Mesothelial cell of epicardium (in vitro differentiated cells): ENCODE measurements at regions not wholly inside any gene's neighbourhood (a gene's known extent, or its start where the extent isn't known, plus 50 kb on each side); places are given as distances from the start of the nearest gene placed in this dataset.

Experiments
- DNase-seq, 2 experiments: peaks; one replicate each; pipeline ENCODE4 v3.0.0; 2021; ENCODE audit warnings: low spot score in 2 of 2; ENCODE audit not compliant: unreplicated experiment in 2 of 2
- H3K27ac Mint-ChIP-seq: 2 replicates; pipeline ENCODE4 v1.8.0; 2021; ENCODE audit warnings: mixed read lengths
- H3K27me3 Mint-ChIP-seq: 2 replicates; pipeline ENCODE4 v1.8.0; 2021; ENCODE audit warnings: low read depth, mixed read lengths
- H3K36me3 Mint-ChIP-seq: 2 replicates; pipeline ENCODE4 v1.8.0; 2021; ENCODE audit warnings: mixed read lengths
- H3K4me1 Mint-ChIP-seq: 2 replicates; pipeline ENCODE4 v1.8.0; 2021; ENCODE audit warnings: mixed read lengths
- H3K4me3 Mint-ChIP-seq: 2 replicates; pipeline ENCODE4 v1.8.0; 2021; ENCODE audit warnings: mild to moderate bottlenecking, moderate library complexity, mixed read lengths
- H3K9me3 Mint-ChIP-seq: 2 replicates; pipeline ENCODE4 v1.8.0; 2021; ENCODE audit warnings: mixed read lengths
- TF ChIP-seq, protein P1 (sequence below): fragments of 200-600 bp; sonication (generic); IDR thresholded peaks from one replicate; pipeline ENCODE4 v1.5.0; 2021; ENCODE audit warnings: antibody characterized with exemption; ENCODE audit not compliant: unreplicated experiment

DNA sequence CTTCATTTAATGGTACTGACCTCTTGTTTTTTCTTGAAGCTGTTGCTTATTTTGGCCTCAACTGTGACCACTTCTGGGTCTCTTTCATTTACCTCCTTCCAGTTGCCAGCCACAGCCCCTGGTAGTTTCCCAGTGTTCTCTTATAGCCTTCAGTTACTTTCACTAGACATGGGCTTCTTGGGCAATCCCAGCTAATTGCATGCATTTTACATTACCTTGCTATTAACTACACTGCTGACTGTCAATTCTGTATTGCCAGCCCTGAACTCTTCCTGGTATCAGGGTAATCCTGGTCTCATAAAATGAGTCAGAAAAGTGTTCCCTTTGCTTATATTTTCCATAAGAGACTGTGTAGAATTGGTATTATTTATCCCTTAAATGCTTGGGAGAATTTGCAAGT is 195.8 kb upstream of the LARGE1 start:
- Mint-ChIP-seq H3K4me1 (no peaks in the 10 kb centered on the region), H3K27me3 (peaks cover 7% of the 10 kb centered on the region), H3K4me3 (no peak overlapping the region), H3K9me3 (peaks cover 5% of the 10 kb centered on the region), H3K36me3 (no peaks in the 10 kb centered on the region), H3K27ac (no peak overlapping the region)
- no peak for DNase-seq
- TF ChIP-seq, protein P1, sequence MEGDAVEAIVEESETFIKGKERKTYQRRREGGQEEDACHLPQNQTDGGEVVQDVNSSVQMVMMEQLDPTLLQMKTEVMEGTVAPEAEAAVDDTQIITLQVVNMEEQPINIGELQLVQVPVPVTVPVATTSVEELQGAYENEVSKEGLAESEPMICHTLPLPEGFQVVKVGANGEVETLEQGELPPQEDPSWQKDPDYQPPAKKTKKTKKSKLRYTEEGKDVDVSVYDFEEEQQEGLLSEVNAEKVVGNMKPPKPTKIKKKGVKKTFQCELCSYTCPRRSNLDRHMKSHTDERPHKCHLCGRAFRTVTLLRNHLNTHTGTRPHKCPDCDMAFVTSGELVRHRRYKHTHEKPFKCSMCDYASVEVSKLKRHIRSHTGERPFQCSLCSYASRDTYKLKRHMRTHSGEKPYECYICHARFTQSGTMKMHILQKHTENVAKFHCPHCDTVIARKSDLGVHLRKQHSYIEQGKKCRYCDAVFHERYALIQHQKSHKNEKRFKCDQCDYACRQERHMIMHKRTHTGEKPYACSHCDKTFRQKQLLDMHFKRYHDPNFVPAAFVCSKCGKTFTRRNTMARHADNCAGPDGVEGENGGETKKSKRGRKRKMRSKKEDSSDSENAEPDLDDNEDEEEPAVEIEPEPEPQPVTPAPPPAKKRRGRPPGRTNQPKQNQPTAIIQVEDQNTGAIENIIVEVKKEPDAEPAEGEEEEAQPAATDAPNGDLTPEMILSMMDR: no peak

DNA sequence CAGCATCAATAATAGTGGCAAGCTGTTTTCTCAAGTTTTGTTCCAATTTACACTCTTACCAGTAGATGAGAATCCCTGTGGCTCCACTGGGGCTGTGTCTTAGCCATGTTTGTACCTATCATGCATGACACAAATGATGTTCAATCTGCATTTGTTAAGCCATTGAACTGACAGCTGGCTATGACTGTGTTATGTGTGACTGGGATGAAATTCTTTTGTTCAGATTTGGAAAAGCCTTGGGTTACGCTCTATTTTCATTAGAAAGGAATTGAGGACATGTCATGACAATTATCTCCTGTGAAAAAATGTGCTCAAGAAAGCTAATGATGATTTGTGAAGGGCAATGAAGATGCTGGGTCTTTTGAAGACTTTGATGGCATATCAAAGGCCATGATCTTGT is 201.8 kb upstream of the LARGE1 start:
- no peak overlapping the region for H3K27ac Mint-ChIP-seq

DNA sequence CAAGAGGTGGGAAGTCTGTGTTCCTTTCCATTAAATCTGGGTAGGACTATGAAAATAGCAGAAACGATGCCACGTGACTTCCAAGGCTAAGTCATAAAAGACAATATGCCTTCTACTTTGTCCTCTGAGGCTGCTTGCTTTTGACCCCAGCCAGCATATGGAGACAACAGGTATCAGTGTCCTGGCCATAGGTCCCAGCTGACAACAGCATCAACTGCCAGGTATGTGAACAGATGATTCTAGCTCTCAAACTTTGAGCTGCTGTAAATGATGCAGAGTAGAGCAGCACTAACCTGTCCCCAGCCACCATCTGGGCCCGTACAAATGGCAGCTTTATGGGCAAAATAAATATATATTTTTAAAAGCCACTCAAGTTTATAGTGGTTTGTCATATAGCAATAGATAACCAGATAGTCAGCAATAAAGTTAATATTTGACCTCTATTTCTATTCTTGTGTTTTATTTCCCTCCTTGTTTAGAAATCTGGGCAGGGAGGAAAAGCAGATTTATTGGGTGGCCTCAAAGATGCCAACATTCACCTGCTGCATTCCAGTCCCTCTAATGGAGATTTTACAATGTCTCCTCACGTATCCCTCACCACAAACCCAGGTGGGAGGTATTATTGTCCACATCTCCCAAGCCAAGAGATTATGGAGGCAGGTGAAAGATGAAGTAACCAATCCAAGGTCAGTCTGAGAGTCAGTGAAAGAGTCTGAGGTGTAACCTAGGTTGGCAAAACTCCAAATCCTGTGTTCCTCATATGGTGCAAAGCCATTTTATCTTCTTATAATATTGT is 209.6 kb upstream of the LARGE1 start:
- DNase-seq: no peak
- no peak overlapping the region for H3K4me3 Mint-ChIP-seq
- peaks cover 30% of the 10 kb centered on the region for H3K27me3 Mint-ChIP-seq
- H3K36me3 Mint-ChIP-seq: no peaks in the 10 kb centered on the region
- TF ChIP-seq, protein P1: no peak
- H3K9me3 Mint-ChIP-seq: no peaks in the 10 kb centered on the region
- no peaks in the 10 kb centered on the region for H3K4me1 Mint-ChIP-seq
- no peak overlapping the region for H3K27ac Mint-ChIP-seq

More for the DNA sequence above, 201.8 kb upstream of the LARGE1 start:
- Mint-ChIP-seq H3K4me3 (no peak overlapping the region), H3K4me1 (no peaks in the 10 kb centered on the region), H3K36me3 (no peaks in the 10 kb centered on the region), H3K9me3 (peaks cover 5% of the 10 kb centered on the region), H3K27me3 (peaks cover 10% of the 10 kb centered on the region)
- TF ChIP-seq, protein P1: no peak
- DNase-seq: no peak

DNA sequence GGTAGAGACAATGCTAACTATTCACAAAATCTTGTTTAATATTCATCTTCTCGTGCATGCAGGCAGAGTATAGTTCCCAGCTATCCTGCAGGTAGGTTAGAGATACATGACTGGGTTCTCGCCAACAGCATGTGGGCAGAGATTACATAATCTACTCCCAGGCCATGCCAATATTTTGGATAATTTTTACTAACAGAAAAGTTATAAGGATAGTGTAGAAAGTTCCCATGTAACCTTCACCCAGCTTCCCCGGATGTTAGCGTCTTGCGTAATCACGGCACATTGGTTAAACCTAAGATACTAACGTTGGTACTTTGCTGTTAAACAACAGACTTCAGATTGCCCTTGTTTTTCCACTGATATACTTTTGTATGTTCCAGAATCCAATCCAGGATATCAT is 215.5 kb upstream of the LARGE1 start:
- no peak for DNase-seq
- H3K9me3 Mint-ChIP-seq: no peaks in the 10 kb centered on the region
- H3K4me1 Mint-ChIP-seq: no peaks in the 10 kb centered on the region
- H3K4me3 Mint-ChIP-seq: no peak overlapping the region
- H3K27ac Mint-ChIP-seq: no peak overlapping the region
- no peaks in the 10 kb centered on the region for H3K36me3 Mint-ChIP-seq
- H3K27me3 Mint-ChIP-seq: peaks cover 13% of the 10 kb centered on the region
- TF ChIP-seq, protein P1: no peak

DNA sequence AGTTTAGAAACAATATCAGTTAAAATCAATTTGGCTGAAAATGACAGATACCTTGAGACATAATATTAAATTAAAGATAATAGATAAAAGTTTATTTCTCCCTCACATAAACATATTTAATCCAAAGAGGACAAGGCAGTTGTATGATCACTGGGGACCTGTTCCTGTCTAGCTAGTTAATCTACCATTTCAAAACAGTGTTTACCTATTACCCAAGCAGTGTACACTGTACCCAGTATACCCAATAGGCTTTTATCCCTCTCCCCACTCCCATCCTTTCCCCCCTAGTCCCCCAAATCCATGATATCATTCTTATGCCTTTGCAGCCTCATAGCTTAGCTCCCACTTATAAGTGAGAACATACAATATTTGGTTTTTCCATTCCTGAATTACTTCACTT is 229.7 kb upstream of the LARGE1 start:
- Mint-ChIP-seq H3K27me3 (peaks cover 1% of the 10 kb centered on the region), H3K27ac (no peak overlapping the region), H3K36me3 (no peaks in the 10 kb centered on the region), H3K9me3 (peaks cover 25% of the 10 kb centered on the region), H3K4me1 (no peaks in the 10 kb centered on the region), H3K4me3 (no peak overlapping the region)
- no peak for DNase-seq
- TF ChIP-seq, protein P1: no peak

DNA sequence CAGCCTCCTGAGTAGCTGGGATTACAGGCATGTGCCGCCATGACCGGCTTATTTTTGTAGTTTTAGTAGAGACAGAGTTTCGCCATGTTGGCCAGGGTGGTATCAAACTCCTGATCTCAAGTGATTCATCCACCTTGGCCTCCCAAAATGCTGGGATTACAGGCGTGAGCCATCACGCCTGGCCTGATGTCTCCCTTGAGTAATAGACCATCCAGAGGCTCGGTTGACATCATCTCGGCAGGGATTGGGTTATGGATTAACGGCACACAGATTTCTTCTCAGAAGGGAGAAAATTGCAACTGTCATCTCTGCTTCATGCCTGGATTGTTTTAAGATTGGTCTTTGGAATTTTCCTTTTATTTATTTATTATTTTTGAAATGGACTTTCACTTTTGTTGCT is 239.2 kb upstream of the LARGE1 start:
- H3K4me3 Mint-ChIP-seq: no peak overlapping the region
- H3K27ac Mint-ChIP-seq: no peak overlapping the region
- H3K27me3 Mint-ChIP-seq: peaks cover 30% of the 10 kb centered on the region
- H3K36me3 Mint-ChIP-seq: no peaks in the 10 kb centered on the region
- no peak for DNase-seq
- TF ChIP-seq, protein P1: no peak
- H3K9me3 Mint-ChIP-seq: peaks cover 2% of the 10 kb centered on the region
- H3K4me1 Mint-ChIP-seq: no peaks in the 10 kb centered on the region
